GM18507 (cell line): ENCODE measurements at regions not wholly inside any gene's neighbourhood (a gene's known extent, or its start where the extent isn't known, plus 50 kb on each side); places are given as distances from the start of the nearest gene placed in this dataset.

ENCODE experiments used
- DNase-seq: peaks from one replicate; pipeline ENCODE4 v3.0.0; 2011; ENCODE audit warnings: low read depth; ENCODE audit not compliant: insufficient read length; ENCODE audit errors: extremely low spot score
- FAIRE-seq: peaks from 2 replicates; lab custom pipeline; 2011; peaks lifted over from hg19 to GRCh38; lab: Jason Lieb, UNC

DNA sequence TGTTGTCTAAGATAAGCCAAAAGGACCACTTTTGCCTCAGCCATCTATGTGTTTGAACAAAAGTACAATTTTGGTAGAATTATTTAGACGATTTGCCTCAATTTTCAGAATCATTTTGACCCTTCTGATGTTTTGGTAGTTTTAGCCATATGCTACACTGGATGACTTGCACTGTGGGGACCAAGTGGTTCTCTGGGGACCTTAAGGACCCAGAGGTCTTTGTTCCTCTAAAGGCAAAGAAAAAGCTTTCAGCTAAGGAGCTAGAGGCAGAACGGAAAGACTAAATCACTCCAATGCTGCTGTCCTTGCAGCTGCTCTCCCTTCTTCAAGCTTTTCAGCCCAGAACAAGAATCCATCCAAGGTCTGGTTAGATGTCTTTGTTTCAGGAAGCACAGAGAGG, 51.0 kb upstream of the APC start:
- DNase-seq (no peak), FAIRE-seq (no peak)

DNA sequence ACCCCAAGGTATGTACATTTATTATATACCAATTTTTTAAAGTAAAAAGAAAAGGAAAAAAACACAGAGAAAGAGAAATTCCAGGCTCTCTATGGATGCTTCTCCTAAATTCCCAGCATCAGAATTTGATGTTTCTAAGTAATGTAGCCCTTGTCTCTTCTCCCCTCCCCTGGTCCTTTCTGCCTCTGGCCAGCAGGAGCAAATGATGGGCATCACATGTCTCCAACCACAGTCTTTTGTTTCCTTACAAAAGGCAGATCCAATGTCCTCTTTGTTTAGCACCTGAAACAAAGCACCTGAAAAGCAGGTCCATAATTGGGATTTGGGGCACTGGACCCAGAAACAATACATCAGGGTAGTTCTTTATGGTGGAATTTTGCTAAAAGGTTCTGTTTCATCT, 50.4 kb upstream of the APC start:
- FAIRE-seq (no peak), DNase-seq (no peak)
